Endothelial cell of umbilical vein (primary cell): ENCODE measurements at regions not wholly inside any gene's neighbourhood (a gene's known extent, or its start where the extent isn't known, plus 50 kb on each side); places are given as distances from the start of the nearest gene placed in this dataset.

ENCODE experiments used
- BruUV-seq: library from RNA; stranded (reverse); fragments of 400-500 nt; replicated peaks from 2 replicates; lab custom pipeline; 2021; lab: Mats Ljungman, UMichigan
- CTCF ChIA-PET: fragments of 300-600, 350-600 bp; sonication (Branson Sonifier 250); formaldehyde crosslinking; loops from one replicate; lab custom pipeline; 2021; ENCODE audit warnings: antibody characterized with exemption, inconsistent platforms; lab: Charles Lee
- POLR2A ChIA-PET: fragments of 300-600, 350-600 bp; sonication (Branson Sonifier 250); formaldehyde crosslinking; loops from one replicate; lab custom pipeline; 2021; ENCODE audit warnings: antibody characterized with exemption, inconsistent platforms; lab: Charles Lee
- DNase-seq: peaks from one replicate; pipeline ENCODE4 v3.0.0-alpha.2; 2011; ENCODE audit warnings: low read depth, low spot score
- FAIRE-seq: peaks from 2 replicates; lab custom pipeline; 2011; peaks lifted over from hg19 to GRCh38; lab: Jason Lieb, UNC
- H2AFZ ChIP-seq: 2 replicates; pipeline ENCODE4 v1.6.0; 2012; ENCODE audit warnings: low read depth, low read length, control low read depth, inconsistent platforms
- H3K27ac ChIP-seq: 2 replicates; pipeline ENCODE4 v1.5.1; 2011; ENCODE audit warnings: low read depth, mild to moderate bottlenecking, control low read depth, low read length, moderate library complexity; ENCODE audit not compliant: insufficient read depth
- H3K27me3 ChIP-seq, 2 experiments: 2 replicates each; pipeline versions ENCODE4 v1.6.0 to v1.6.1; 2011; ENCODE audit warnings: low read length in 2 of 2, mixed read lengths in 1 of 2; ENCODE audit not compliant: control insufficient read depth in 2 of 2, insufficient read depth in 2 of 2
- H3K36me3 ChIP-seq, 2 experiments: 2 replicates in 1 of 2; 3 replicates in 1 of 2; pipeline ENCODE4 v1.5.1; 2011; ENCODE audit warnings: low read length in 2 of 2, mild to moderate bottlenecking in 1 of 2, moderate library complexity in 1 of 2; ENCODE audit not compliant: control insufficient read depth in 2 of 2, insufficient read depth in 2 of 2; ENCODE audit errors: extremely low read depth in 1 of 2
- H3K4me1 ChIP-seq: 3 replicates; pipeline ENCODE4 v1.5.1; 2011; ENCODE audit warnings: mild to moderate bottlenecking, low read length; ENCODE audit not compliant: control insufficient read depth, insufficient read depth; ENCODE audit errors: extremely low read depth
- H3K4me2 ChIP-seq: 2 replicates; pipeline ENCODE4 v1.6.1; 2011; ENCODE audit warnings: low read length, control low read depth, mixed read lengths; ENCODE audit not compliant: insufficient read depth
- H3K4me3 ChIP-seq, 3 experiments: fragments of 200-600 bp in 1 of 3; sonication (generic), shearing (Covaris generic) in 1 of 3; replicated peaks in 1 of 3; 2 replicates each; pipeline ENCODE4 v1.5.1; 2011 to 2016; ENCODE audit warnings: control low read depth in 3 of 3, low read length in 3 of 3, mild to moderate bottlenecking in 2 of 3, inconsistent platforms in 1 of 3, low read depth in 1 of 3, moderate library complexity in 1 of 3; ENCODE audit not compliant: insufficient read depth in 1 of 3
- H3K79me2 ChIP-seq: 2 replicates; pipeline ENCODE4 v1.6.0; 2012; ENCODE audit warnings: low read length, inconsistent platforms; ENCODE audit not compliant: control insufficient read depth, insufficient read depth
- H3K9ac ChIP-seq: replicated peaks from 2 replicates; pipeline ENCODE3; 2011; ENCODE audit warnings: low read length, control low read depth; ENCODE audit not compliant: insufficient read depth; ENCODE audit errors: extremely low read depth
- H3K9me1 ChIP-seq: replicated peaks from 3 replicates; pipeline ENCODE4 v1.6.0; 2011; ENCODE audit warnings: mild to moderate bottlenecking, low read length; ENCODE audit not compliant: control insufficient read depth, insufficient read depth; ENCODE audit errors: extremely low read depth
- H3K9me3 ChIP-seq: replicated peaks from 2 replicates; pipeline ENCODE4 v1.5.1; 2012; ENCODE audit warnings: low read length, inconsistent platforms; ENCODE audit not compliant: control insufficient read depth, insufficient read depth
- H4K20me1 ChIP-seq: replicated peaks from 2 replicates; pipeline ENCODE3; 2011; ENCODE audit warnings: mild to moderate bottlenecking, low read length; ENCODE audit not compliant: control insufficient read depth, insufficient read depth; ENCODE audit errors: extremely low read depth
- CTCF ChIP-seq, 2 donors: IDR thresholded peaks; 1 replicate in 1 of 2; 2 replicates in 1 of 2; pipeline ENCODE4 v1.5.1; 2011; ENCODE audit warnings: low read length in 2 of 2, mild to moderate bottlenecking in 2 of 2, moderate library complexity in 2 of 2, control low read depth in 1 of 2, inconsistent platforms in 1 of 2, low read depth in 1 of 2; ENCODE audit not compliant: insufficient read depth in 1 of 2; ENCODE audit errors: extremely low read depth in 1 of 2
- EZH2 ChIP-seq: IDR thresholded peaks from 2 replicates; pipeline ENCODE4 v1.6.1; 2012; ENCODE audit warnings: borderline replicate concordance, low read depth, mild to moderate bottlenecking, moderate library complexity, low read length, inconsistent platforms; ENCODE audit not compliant: severe bottlenecking
- FOS ChIP-seq: IDR thresholded peaks from 2 replicates; pipeline ENCODE4 v1.6.1; 2011; ENCODE audit warnings: mild to moderate bottlenecking, low read length, moderate library complexity, borderline replicate concordance; ENCODE audit not compliant: insufficient read depth
- GATA2 ChIP-seq: IDR thresholded peaks from 2 replicates; pipeline ENCODE4 v1.7.0; 2011; ENCODE audit warnings: low read depth, mild to moderate bottlenecking, moderate library complexity, mixed read lengths, low read length; ENCODE audit not compliant: insufficient read length, insufficient read depth
- JUN ChIP-seq: IDR thresholded peaks from 2 replicates; pipeline ENCODE4 v1.6.1; 2011; ENCODE audit warnings: borderline replicate concordance, low read depth; ENCODE audit not compliant: insufficient read length, insufficient read depth
- MAX ChIP-seq: IDR thresholded peaks from 2 replicates; pipeline ENCODE4 v1.6.1; 2011; ENCODE audit not compliant: insufficient read depth, insufficient read length
- MYC ChIP-seq: IDR thresholded peaks from one replicate; pipeline ENCODE4 v1.6.1; 2011; ENCODE audit warnings: mild to moderate bottlenecking, low read depth, low read length
- POLR2A ChIP-seq: IDR thresholded peaks from 2 replicates; pipeline ENCODE4 v1.6.1; 2012; ENCODE audit warnings: low read depth, mild to moderate bottlenecking, control low read depth, low read length
- POLR2AphosphoS5 ChIP-seq: IDR thresholded peaks from 2 replicates; pipeline ENCODE4 v1.6.1; 2012; ENCODE audit warnings: low read depth, mild to moderate bottlenecking, control low read depth, low read length, moderate library complexity; ENCODE audit not compliant: insufficient read depth
- dilution Hi-C: fragments of 300-500 bp; cut with MboI; formaldehyde crosslinking; loops from one replicate; pipeline ENCODE4 v1.15.0; 2019; ENCODE audit warnings: low sequenced_read_pairs; ENCODE audit not compliant: extremely low pct_ligation_motif_present
- intact Hi-C: fragments of 100-400 bp; cut with micrococcal nuclease; formaldehyde crosslinking; loops from one replicate; pipeline ENCODE4 v1.10.0; 2022

- dilution Hi-C loops (no loop called here), intact Hi-C loops (no loop called here)
- no TSS peak for BruUV-seq
- DNase-seq = no peak
- Histone ChIP-seq H3K9me3 (no peaks in the 10 kb centered on the region), H3K79me2 (no peaks in the 10 kb centered on the region), H3K4me2 (no peak overlapping the region), H3K4me3 (no peak overlapping the region), H3K36me3 (no peaks in the 10 kb centered on the region), H3K9me1 (no peaks in the 10 kb centered on the region), H2AFZ (no peak overlapping the region), H3K27ac (no peak overlapping the region), H4K20me1 (no peaks in the 10 kb centered on the region), H3K9ac (no peak overlapping the region), H3K4me1 (no peaks in the 10 kb centered on the region), H3K27me3 (no peaks in the 10 kb centered on the region)
- no peak for FAIRE-seq
- ChIA-PET POLR2A (no interaction called here), CTCF (no interaction called here)
- TF ChIP-seq MYC (no peak), EZH2 (no peak), JUN (no peak), GATA2 (no peak), POLR2A (no peak), POLR2AphosphoS5 (no peak), FOS (no peak), CTCF (IDR thresholded peaks at IDR 0.05; ENCODE audit: extremely low read depth in 1 of 2, insufficient read depth in 1 of 2, low read depth in 1 of 2, low read length in 2 of 2) (no peak), MAX (no peak)
Observed at GRCh38 chr14:104281768-104282301, 143.4 kb downstream of the KIF26A start.
